HG03521 (cell line): ENCODE measurements at regions not wholly inside any gene's neighbourhood (a gene's known extent, or its start where the extent isn't known, plus 50 kb on each side); places are given as distances from the start of the nearest gene placed in this dataset.
"Not testable (repeated sequence)": the region's sequence is repeated elsewhere in the genome, so short reads cannot be mapped to it uniquely, and the experiment has no call there.

Experiments
- ATAC-seq: cut with Tn5 transposase; IDR thresholded peaks from one replicate; pipeline ENCODE4 v1.9.1; 2021; ENCODE audit warnings: mild to moderate bottlenecking, moderate library complexity; ENCODE audit not compliant: unreplicated experiment

- no peak for ATAC-seq
Observed at GRCh38 chr21:35548904-35549615, 500.0 kb upstream of the RUNX1 start.

DNA sequence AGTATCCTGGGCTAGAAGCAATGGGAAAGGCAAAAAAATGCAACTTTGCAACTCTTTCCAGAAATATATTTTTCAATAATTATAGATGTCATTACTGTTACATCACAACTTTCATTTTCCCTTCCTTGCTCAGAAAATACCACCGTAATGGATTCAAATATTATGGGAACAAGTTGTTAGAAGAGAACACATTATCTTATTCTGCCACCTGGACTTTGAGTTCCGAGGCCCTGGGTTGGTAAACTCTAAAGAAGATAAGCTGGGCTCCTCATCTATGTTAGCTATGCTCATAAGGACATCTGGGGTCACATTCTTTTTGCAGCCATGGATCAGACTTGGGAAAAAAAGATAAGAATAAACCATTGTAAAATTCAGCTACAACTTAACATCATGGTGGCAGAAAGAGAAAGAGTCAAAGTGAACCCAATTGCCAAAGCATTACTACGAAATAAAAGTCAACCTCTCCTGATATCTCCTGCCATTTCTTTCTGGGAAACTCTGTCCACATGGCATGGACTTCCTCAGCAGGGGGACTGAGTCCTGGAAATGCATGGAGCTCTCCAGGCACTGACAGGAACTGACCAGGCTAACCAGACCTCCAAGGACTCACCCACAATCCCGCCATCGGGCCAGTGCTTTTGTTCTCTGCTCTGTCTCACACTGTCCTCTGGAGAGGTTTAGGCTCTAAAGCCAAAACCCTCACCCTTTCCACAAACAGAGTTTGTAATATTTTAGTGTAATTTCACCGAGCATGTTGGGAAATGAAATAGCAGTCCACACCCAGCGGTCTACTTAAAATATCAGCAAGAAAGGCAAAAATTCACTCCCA lies 499.1 kb upstream of the RUNX1 start:
- ATAC-seq, result no peak

- ATAC-seq, result no peak
Observed at GRCh38 chr21:35543746-35544145, 494.6 kb upstream of the RUNX1 start.

- ATAC-seq, result no peak
Observed at GRCh38 chr21:35540950-35541638, 492.0 kb upstream of the RUNX1 start.

GRCh38 chr21:35538386-35538785 lies 489.3 kb upstream of the RUNX1 start:
- no peak for ATAC-seq

GRCh38 chr21:35537604-35538003 lies 488.5 kb upstream of the RUNX1 start:
- ATAC-seq, result no peak

DNA sequence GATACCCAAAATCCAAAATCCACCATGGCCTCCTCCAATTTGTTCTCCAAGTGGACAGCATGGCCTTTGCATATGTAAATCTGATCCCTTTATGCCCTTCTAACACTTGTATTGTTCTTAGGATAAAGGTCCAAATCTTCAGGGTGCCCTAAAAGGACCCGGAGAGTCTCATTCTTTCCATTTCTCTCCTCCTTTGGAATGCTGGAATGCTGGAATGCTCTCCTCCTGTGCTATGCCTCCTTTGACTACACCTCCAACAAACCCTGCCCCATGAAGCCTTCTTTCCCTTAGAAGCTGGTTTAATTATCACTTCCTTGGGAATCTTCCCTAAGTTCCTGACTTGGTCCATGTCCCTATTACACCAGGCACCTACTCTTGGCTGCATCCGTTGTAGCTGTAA lies 484.8 kb upstream of the RUNX1 start:
- ATAC-seq, result no peak

- ATAC-seq, result no peak
Observed at GRCh38 chr21:35530766-35531165, 481.7 kb upstream of the RUNX1 start.

DNA sequence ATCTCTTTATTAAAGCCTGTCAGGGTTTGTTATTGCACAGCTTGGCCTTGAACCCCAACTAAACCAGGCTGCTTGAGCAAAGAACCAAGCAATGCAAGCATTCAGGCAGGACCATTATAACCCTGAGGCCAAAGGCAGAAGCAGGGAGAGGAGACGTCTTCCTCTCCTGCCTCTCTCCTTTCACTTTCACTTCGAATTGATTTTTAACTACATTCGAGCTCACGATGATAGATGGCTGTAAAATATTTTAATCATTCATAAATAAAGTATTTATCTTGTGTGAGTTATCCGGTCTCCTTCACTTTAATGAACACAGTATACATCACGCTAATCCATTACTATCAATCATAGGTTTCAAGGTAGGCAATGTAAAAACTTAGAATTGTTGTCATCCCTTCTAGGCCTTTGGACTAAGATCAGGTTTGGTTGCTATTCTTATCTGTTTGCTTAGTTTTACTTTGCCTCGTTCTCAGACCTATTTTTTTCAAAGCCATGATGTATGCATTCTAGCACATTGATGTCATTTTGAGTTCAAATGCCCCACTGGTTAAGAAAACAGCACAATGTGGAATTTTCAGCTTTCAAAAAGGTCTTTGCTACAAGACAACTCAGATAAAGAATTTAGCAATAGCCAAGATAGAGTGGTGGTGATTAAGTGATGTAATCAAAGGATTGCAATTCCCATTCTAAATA lies 480.2 kb upstream of the RUNX1 start:
- no peak for ATAC-seq

DNA sequence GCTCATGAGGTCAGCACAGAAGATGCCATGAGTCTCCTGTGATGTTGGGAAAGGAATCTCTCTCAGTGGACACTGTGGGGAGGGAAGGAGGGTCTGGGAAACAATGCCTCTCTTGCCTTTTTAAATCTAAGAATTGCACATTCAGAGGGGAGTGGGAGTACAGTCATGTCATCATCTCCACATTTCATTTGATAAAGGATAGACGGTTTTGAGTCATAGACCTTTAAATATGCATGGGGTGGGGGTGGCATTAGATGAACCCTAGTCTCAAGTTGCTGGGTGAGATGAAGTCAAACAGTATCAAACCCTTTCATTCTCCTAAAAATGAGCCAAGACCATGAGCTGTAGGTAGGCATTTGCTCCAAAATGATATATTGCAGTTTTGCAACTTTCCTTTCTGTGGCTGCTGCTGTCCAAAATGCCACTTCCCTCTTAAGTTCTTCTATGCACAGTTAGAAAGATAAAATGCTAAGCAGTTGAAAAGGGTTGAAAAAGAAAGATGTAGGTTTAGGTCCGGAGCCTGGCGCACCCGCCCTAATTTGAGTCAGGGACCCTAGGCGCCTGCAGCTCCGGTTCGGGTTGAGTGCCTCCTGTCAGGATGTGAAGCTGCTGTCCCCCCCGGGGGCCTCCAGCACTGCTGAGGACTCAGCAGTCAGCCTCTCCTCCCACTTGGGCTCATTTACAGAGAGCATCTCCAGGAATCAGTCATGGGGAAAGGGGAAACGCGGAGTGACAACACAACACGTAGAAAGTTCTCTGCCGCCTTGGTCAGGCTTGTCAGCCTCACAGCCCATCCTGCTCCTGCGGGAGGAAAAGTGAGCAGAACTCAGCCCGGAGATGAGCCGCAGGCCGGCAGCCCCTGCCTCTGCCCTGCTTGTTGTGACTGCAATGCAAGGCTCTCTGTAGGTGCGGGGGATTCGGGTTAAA lies 479.3 kb upstream of the RUNX1 start:
- ATAC-seq, result no peak

DNA sequence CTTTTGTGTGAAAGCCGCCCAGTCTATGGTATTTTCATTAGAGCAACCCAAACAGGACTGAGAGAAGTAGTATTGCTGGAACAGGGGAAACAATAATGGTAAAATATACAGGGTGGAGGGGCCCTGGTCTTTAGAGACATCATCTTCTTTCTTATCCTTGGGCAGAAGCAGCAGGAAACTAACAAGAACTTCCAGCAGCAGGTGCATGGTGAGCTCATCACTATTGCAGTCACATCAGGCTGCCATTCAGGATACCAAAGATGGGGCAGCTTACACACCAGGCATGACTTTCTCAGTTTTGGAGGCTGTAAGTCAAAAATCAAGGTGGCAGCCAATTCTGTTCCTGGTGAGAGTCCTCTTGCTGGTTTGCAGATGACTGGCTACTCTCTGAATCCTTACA lies 478.3 kb upstream of the RUNX1 start:
- no peak for ATAC-seq

GRCh38 chr21:35525443-35525842 lies 476.3 kb upstream of the RUNX1 start:
- no peak for ATAC-seq

DNA sequence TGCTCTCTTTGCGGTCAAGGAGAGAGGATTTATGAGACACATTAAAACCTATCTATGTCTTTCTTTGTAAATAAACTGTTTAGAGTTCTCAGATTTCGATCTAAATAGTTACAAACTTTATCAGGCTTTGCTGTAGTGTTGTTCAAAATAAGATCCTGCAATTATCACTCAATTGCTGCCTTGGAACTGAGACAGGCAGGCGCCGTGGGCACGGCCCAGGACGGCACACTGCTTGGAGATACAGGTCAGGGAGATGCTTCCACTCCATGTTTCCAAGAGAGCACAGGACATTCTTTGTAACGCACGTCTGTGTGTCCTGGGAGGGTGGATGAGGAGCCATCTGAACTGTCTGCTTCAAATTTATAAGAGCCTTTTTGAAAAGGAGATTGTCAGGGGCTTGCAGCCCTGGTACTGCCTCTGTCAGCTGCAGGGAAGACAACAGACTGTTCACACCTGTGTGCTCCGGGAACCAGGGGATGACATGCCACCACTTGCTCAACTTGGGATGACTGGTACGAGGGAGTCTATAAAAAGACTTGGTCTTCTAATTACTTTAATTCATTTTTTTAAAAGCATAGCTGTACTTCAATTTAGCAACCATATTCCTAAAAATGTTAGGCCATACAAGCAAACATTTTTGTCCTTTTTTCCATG lies 472.9 kb upstream of the RUNX1 start:
- ATAC-seq, result no peak

DNA sequence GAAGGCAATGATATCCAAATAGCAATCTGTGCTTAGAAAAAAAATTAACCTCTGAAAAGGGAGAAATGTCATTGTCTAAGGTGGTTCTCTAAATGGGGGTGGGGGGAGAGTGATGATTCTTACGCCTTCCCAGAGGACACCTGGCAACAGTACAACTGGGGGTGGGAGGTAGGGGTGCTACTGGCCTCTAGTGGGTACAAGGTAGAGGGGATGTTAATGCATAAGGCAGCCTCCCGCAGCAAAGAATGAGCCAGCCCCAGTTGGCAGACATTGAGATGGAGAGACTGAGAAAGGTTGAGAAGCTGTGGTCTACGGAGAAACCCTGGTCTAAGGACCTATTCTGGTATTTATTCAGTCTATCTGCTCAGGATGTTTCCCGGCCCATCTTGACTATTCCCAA lies 472.2 kb upstream of the RUNX1 start:
- no peak for ATAC-seq

DNA sequence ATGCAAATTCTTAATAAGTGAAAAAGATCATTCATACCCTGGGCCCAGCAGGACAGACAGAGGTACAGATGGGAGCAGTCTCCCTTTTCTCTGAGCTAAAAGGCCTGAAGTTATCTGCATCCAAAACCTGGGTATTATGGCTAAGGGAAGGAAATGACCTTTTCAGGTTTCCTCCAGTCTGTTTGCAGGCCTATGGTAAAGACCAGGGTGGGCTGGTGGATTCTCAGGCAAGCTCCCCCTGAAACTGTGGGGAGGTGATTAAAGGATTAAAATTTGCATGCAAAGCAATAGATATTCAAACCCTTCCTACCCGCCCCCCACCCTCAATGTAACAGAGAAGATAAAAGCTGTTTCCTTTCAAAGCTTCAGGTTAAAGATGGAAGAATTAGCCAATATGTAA lies 471.8 kb upstream of the RUNX1 start:
- ATAC-seq, result no peak

GRCh38 chr21:35520302-35520701 lies 471.2 kb upstream of the RUNX1 start:
- no peak for ATAC-seq

DNA sequence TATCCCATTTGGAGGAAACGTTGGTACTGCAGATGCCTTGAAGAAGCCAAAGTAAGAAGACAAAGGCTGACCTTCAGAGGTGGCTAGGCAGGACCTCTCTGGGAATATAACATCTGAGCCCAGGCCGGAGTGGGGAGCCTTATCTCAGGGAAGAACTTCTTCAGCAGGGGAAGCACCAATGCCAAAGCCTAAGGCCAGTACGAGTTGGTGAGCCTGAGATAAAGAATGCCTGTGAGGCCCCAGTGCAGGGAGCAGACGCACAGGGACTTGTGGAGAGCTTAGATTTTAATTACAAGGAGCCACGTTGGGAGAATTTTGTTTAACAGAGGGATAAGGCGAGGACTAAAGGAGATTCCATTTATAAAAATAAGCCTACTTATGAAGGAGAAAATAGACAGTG lies 468.8 kb upstream of the RUNX1 start:
- ATAC-seq, result no peak

- ATAC-seq, result not testable (repeated sequence)
Observed at GRCh38 chr21:35516292-35516691, 467.2 kb upstream of the RUNX1 start.

GRCh38 chr21:35512346-35512745 lies 463.2 kb upstream of the RUNX1 start:
- no peak for ATAC-seq

- no peak for ATAC-seq
Observed at GRCh38 chr21:35511696-35512162, 462.6 kb upstream of the RUNX1 start.
